GM18519 (cell line): ENCODE measurements at regions not wholly inside any gene's neighbourhood (a gene's known extent, or its start where the extent isn't known, plus 50 kb on each side); places are given as distances from the start of the nearest gene placed in this dataset.
"Not testable (repeated sequence)": the region's sequence is repeated elsewhere in the genome, so short reads cannot be mapped to it uniquely, and the experiment has no call there.

Experiments
- ATAC-seq: cut with Tn5 transposase; IDR thresholded peaks from one replicate; pipeline ENCODE4 v1.9.1; 2021; ENCODE audit warnings: mild to moderate bottlenecking, moderate library complexity; ENCODE audit not compliant: unreplicated experiment, low FRiP score

GRCh38 chr4:62595265-62595664 is 1395.1 kb downstream of the ADGRL3 start:
- not testable (repeated sequence) for ATAC-seq

GRCh38 chr4:62591756-62592155 is 1391.6 kb downstream of the ADGRL3 start:
- no peak for ATAC-seq

GRCh38 chr4:62588671-62589070 is 1388.5 kb downstream of the ADGRL3 start:
- ATAC-seq = no peak

GRCh38 chr4:62571494-62571893 is 1371.4 kb downstream of the ADGRL3 start:
- ATAC-seq = no peak

GRCh38 chr4:62560858-62561257 is 1360.7 kb downstream of the ADGRL3 start:
- ATAC-seq = no peak

GRCh38 chr4:62550121-62550520 is 1350.0 kb downstream of the ADGRL3 start:
- no peak for ATAC-seq

GRCh38 chr4:62549601-62550000 is 1349.5 kb downstream of the ADGRL3 start:
- ATAC-seq = no peak

- ATAC-seq = no peak
Measured at GRCh38 chr4:62548765-62549164, 1348.6 kb downstream of the ADGRL3 start.

- no peak for ATAC-seq
Measured at GRCh38 chr4:62548108-62548524, 1348.0 kb downstream of the ADGRL3 start.

- no peak for ATAC-seq
Measured at GRCh38 chr4:62544428-62544827, 1344.3 kb downstream of the ADGRL3 start.

- no peak for ATAC-seq
Measured at GRCh38 chr4:62543002-62543401, 1342.9 kb downstream of the ADGRL3 start.

- ATAC-seq = no peak
Measured at GRCh38 chr4:62533573-62533972, 1333.4 kb downstream of the ADGRL3 start.

- ATAC-seq = no peak
Measured at GRCh38 chr4:62531731-62532130, 1331.6 kb downstream of the ADGRL3 start.

- no peak for ATAC-seq
Measured at GRCh38 chr4:62531264-62531663, 1331.1 kb downstream of the ADGRL3 start.

- ATAC-seq = no peak
Measured at GRCh38 chr4:62528874-62529273, 1328.7 kb downstream of the ADGRL3 start.

GRCh38 chr4:62526671-62527070 is 1326.5 kb downstream of the ADGRL3 start:
- ATAC-seq = no peak

GRCh38 chr4:62523256-62523655 is 1323.1 kb downstream of the ADGRL3 start:
- ATAC-seq = no peak

- no peak for ATAC-seq
Measured at GRCh38 chr4:62522273-62522672, 1322.1 kb downstream of the ADGRL3 start.

GRCh38 chr4:62517716-62518115 is 1317.6 kb downstream of the ADGRL3 start:
- ATAC-seq = no peak

GRCh38 chr4:62513306-62513705 is 1313.2 kb downstream of the ADGRL3 start:
- no peak for ATAC-seq

GRCh38 chr4:62512271-62512670 is 1312.1 kb downstream of the ADGRL3 start:
- ATAC-seq = no peak

- no peak for ATAC-seq
Measured at GRCh38 chr4:62510228-62510627, 1310.1 kb downstream of the ADGRL3 start.

- ATAC-seq = no peak
Measured at GRCh38 chr4:62500296-62500695, 1300.2 kb downstream of the ADGRL3 start.
